A673 (cell line): ENCODE measurements at regions not wholly inside any gene's neighbourhood (a gene's known extent, or its start where the extent isn't known, plus 50 kb on each side); places are given as distances from the start of the nearest gene placed in this dataset.

Source experiments
- EZH2 ChIP-seq: fragments of 200-600 bp; sonication (generic); IDR thresholded peaks from 2 replicates; pipeline ENCODE4 v1.6.1; 2017; ENCODE audit warnings: borderline replicate concordance, low read depth, mild to moderate bottlenecking, mixed read lengths, antibody characterized with exemption, low read length; ENCODE audit not compliant: poor library complexity, severe bottlenecking
- TF ChIP-seq, protein P1 (sequence below): fragments of 300-800, 200-600 bp; sonication (generic); conservative IDR thresholded peaks from 2 replicates; pipeline ENCODE4 v1.5.1; 2017; ENCODE audit warnings: low read depth, mild to moderate bottlenecking, antibody characterized with exemption, low read length, moderate library complexity, mixed read lengths

DNA sequence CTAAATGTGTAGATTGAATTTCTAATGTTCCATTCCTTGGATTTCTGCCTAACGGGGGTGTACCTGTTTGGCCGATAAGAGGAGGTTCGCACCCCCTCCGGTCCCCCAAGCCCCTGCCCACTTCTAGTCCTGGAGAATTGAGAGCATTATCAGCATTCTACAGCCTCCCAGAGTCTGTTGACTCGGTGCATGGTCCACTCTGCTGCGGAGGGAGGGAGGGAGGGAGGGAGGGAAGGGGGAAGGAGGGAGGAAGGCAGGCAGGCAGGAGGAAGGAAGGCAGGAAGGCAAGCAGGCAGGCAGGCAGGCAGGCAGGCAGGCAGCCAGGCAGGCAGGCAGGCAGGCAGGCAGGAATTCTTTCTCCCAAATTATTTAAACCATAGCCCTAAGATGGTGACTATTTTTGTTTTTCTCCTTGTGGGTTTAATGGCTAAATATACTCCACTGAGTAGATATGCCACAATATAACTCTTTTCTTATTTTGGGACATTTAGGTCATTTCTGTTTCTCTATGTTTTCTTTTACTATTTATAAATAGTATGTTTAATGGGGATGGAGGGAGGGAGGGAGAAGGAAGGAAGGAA, 69.5 kb upstream of the CHST15 start:
- TF ChIP-seq, protein P1, sequence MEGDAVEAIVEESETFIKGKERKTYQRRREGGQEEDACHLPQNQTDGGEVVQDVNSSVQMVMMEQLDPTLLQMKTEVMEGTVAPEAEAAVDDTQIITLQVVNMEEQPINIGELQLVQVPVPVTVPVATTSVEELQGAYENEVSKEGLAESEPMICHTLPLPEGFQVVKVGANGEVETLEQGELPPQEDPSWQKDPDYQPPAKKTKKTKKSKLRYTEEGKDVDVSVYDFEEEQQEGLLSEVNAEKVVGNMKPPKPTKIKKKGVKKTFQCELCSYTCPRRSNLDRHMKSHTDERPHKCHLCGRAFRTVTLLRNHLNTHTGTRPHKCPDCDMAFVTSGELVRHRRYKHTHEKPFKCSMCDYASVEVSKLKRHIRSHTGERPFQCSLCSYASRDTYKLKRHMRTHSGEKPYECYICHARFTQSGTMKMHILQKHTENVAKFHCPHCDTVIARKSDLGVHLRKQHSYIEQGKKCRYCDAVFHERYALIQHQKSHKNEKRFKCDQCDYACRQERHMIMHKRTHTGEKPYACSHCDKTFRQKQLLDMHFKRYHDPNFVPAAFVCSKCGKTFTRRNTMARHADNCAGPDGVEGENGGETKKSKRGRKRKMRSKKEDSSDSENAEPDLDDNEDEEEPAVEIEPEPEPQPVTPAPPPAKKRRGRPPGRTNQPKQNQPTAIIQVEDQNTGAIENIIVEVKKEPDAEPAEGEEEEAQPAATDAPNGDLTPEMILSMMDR, result no peak
- TF ChIP-seq EZH2, result no peak
